GM12874 (cell line): ENCODE measurements at regions not wholly inside any gene's neighbourhood (a gene's known extent, or its start where the extent isn't known, plus 50 kb on each side); places are given as distances from the start of the nearest gene placed in this dataset.

Source experiments
- TF ChIP-seq, protein P1 (sequence below): IDR thresholded peaks from 2 replicates; pipeline ENCODE4 v1.5.1; 2011; ENCODE audit warnings: low read depth, mild to moderate bottlenecking, control low read depth, low read length, moderate library complexity; ENCODE audit not compliant: insufficient read depth

DNA sequence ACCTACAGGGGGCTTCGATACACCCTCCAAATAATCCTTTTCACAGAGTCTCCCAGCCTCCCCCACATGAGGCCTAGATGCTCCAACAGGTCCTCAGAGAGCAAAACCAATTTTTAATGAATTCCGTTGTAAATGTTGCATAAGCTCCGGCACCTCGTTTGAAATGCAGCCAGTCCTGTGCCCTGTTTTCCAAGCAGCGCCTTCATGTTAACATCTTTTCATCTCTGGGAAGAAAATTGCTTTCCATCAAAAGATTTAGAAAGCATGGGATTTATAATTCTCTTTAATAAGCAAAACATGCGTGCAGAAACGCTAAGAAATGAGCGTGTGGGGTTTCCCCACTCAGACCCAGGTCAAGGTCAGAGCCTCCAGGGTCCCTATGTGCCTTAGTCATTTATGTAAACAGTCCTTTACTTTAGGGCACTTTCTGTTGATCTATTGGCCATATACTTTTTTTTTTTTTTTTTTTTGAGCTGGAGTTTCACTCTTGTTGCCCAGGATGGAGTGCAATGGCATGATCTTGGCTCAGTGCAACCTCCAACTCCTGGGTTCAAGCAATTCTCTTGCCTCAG, 177.5 kb upstream of the S1PR3 start:
- TF ChIP-seq, protein P1, sequence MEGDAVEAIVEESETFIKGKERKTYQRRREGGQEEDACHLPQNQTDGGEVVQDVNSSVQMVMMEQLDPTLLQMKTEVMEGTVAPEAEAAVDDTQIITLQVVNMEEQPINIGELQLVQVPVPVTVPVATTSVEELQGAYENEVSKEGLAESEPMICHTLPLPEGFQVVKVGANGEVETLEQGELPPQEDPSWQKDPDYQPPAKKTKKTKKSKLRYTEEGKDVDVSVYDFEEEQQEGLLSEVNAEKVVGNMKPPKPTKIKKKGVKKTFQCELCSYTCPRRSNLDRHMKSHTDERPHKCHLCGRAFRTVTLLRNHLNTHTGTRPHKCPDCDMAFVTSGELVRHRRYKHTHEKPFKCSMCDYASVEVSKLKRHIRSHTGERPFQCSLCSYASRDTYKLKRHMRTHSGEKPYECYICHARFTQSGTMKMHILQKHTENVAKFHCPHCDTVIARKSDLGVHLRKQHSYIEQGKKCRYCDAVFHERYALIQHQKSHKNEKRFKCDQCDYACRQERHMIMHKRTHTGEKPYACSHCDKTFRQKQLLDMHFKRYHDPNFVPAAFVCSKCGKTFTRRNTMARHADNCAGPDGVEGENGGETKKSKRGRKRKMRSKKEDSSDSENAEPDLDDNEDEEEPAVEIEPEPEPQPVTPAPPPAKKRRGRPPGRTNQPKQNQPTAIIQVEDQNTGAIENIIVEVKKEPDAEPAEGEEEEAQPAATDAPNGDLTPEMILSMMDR, result no peak

DNA sequence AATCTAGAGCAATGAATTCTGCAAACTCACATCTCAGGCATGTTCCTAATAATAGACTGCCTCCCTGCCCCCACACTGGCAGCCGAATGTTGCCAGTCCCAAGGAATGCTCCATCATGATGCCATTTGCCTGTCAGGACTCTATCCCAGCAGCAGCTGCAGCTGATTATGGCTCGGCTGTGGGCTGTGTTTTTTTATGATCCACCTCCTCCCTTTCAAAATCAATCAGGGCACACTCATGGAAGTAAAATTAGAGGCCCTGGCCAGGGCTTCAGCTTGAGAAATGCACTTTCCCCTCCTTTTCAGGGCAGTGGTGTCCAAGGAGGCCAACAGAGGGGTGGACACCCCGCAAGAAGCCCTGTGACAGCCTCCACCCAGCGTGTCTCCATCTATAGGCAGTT, 176.7 kb upstream of the S1PR3 start:
- TF ChIP-seq, protein P1, result no peak

DNA sequence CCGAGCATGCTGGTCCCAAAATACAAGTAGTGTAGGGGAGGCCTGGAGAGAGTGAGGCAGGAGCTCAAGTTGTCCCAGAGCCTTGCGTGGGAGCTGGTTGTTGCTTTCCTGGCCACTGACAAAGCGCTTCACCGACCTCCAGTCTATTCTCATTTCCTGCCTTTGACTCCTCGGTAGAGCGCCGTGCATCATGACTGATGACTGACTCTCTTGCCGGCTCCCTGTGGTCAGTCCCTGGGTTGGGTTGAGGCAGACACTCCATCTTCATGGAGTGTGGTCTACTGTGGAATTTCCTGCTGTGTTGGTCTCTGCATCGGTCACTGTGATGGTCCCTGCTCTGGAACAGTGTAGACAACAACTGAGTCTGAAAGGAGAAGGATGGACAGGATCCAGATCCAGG, 175.1 kb upstream of the S1PR3 start:
- TF ChIP-seq, protein P1, result no peak

DNA sequence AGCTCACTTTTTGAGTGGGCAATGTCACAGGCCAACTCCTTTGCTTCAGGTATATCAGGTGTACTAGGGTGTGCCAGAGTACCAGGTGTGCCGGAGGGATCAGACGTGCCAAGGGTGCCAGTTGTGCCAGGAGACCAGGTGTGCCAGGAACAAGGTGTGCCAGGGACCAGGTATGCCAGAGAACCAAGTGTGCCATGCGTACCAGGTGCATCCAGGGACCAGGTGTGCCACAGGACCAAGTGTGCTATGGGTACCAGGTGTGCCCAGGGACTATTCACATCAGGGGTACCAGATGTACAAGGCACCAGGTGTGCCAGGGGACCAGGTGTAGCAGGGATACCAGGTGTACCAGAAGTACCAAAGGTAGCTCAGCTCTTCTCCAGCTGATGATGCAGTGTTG, 174.7 kb upstream of the S1PR3 start:
- TF ChIP-seq, protein P1, result no peak

DNA sequence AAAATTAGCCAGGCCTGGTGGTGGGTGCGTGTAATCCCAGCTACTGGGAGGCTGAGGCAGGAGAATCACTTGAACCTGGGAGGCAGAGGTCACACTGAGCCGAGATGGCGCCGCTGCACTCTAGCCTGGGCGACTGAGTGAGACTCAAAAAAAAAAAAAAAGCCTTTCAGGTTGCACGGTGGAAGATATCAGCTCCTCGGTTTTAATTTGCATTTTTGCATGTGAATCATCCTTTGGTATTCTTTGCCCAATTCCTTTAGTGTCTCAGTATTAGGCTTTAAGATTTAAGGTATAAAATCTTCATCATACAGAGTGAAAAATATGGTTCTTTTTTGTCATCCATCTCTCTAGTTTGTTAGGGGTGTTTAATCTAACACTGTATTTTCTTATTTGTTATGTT, 173.6 kb upstream of the S1PR3 start:
- TF ChIP-seq, protein P1, result no peak

DNA sequence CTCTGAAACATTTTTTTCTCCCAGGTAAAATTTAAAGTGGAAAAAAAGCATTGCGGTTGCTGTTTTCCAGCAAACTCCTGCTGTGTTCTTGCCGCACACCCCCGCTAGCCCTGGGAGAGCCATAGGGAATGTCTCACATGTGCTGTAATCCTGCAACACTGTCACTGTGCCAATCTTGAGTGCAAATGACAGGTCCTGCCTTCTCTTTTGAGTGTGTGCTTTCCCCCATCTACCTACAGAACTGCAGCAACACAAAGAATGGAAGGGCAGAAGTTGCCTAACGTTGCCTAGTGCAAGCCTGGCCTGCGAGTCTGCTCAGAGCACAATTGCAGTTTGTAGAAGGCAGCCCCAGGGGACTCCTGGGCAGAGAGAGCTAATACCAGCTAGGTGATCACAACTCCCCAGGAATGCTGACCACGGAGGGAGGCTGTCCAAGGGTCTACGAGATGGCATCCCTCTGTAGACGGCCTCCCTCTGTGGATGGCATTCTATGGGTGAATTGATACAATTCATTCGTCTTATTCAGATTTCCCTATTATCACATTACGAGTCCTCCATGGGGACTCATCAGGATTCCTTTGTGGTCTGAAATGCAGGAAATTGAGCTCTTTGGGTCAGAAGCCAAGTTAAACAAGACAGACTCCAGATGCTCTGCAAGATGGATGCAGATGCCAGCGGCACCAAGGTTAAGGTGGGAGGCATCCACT, 172.6 kb upstream of the S1PR3 start:
- TF ChIP-seq, protein P1, result no peak

DNA sequence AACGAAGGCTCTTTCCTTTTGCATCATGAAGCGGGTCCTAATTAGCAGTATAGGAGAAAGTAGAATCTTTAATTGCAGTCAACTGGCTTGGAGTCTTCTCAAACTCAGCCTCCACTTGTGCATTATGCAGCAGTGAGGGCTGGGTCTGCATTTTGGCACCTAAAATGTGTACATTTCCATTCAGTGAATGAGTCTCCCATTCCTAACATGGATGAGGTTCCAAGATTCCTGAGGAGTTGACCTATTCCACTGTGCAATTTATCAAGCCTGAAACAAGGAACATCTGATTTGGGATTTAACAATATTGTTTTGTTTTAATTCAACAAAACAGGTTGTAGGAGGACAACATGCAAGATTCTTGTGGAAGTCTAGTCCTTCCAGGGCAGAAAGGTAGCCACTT, 171.8 kb upstream of the S1PR3 start:
- TF ChIP-seq, protein P1, result no peak
